Hepatocyte (in vitro differentiated cells): ENCODE measurements at regions not wholly inside any gene's neighbourhood (a gene's known extent, or its start where the extent isn't known, plus 50 kb on each side); places are given as distances from the start of the nearest gene placed in this dataset.
A peak's percentile ranks its signal among the peaks of the same experiment; 100 is the strongest.

Experiments used
- DNase-seq: peaks from one replicate; pipeline ENCODE4 v3.0.0-alpha.2; 2016; ENCODE audit warnings: low spot score
- H2AFZ ChIP-seq: fragments of 200-600 bp; sonication (generic); 2 replicates; pipeline ENCODE4 v1.6.0; 2016; ENCODE audit warnings: antibody characterized with exemption, mild to moderate bottlenecking
- H3K27ac ChIP-seq: fragments of 200-600 bp; sonication (generic); 2 replicates; pipeline ENCODE4 v1.5.1; 2016; ENCODE audit warnings: mild to moderate bottlenecking
- H3K27me3 ChIP-seq: fragments of 200-600 bp; sonication (generic); 2 replicates; pipeline ENCODE4 v1.6.1; 2016
- H3K36me3 ChIP-seq: fragments of 200-600 bp; sonication (generic); replicated peaks from 2 replicates; pipeline ENCODE4 v1.5.1; 2016; ENCODE audit warnings: low read depth; ENCODE audit not compliant: insufficient read depth
- H3K4me1 ChIP-seq: fragments of 200-600 bp; sonication (generic); 2 replicates; pipeline ENCODE4 v1.5.1; 2016; ENCODE audit warnings: mild to moderate bottlenecking, moderate library complexity; ENCODE audit not compliant: insufficient read depth
- H3K4me2 ChIP-seq: fragments of 200-600 bp; sonication (generic); 2 replicates; pipeline ENCODE4 v1.6.0; 2016
- H3K4me3 ChIP-seq: fragments of 200-600 bp; sonication (generic); 2 replicates; pipeline ENCODE4 v1.5.1; 2016; ENCODE audit warnings: mild to moderate bottlenecking
- H3K79me2 ChIP-seq: fragments of 200-600 bp; sonication (generic); 2 replicates; pipeline ENCODE4 v1.6.0; 2017; ENCODE audit warnings: mild to moderate bottlenecking
- H3K9me2 ChIP-seq: fragments of 200-600 bp; sonication (generic); replicated peaks from 2 replicates; pipeline ENCODE4 v1.6.0; 2017; ENCODE audit warnings: mild to moderate bottlenecking; ENCODE audit not compliant: insufficient read depth
- H3K9me3 ChIP-seq: fragments of 200-600 bp; sonication (generic); 2 replicates; pipeline ENCODE4 v1.5.1; 2016; ENCODE audit warnings: low read depth, mild to moderate bottlenecking
- H4K20me1 ChIP-seq: fragments of 200-600 bp; sonication (generic); 2 replicates; pipeline ENCODE4 v1.6.0; 2016; ENCODE audit warnings: mild to moderate bottlenecking; ENCODE audit not compliant: insufficient read depth, poor library complexity, severe bottlenecking
- EZH2 ChIP-seq: fragments of 200-600 bp; sonication (generic); IDR thresholded peaks from 2 replicates; pipeline ENCODE4 v1.6.1; 2016; ENCODE audit warnings: antibody characterized with exemption, mild to moderate bottlenecking, borderline replicate concordance
- EZH2phosphoT487 ChIP-seq: fragments of 200-600 bp; sonication (generic); IDR thresholded peaks from one replicate; pipeline ENCODE4 v1.6.1; 2018; ENCODE audit warnings: antibody characterized with exemption, mild to moderate bottlenecking, low read depth, moderate library complexity; ENCODE audit not compliant: unreplicated experiment, severe bottlenecking
- WGBS: methylation state at CpG from one replicate; pipeline ENCODE4 v1.1.6; 2016; ENCODE audit warnings: low lambda C conversion rate; ENCODE audit errors: missing lambda C conversion rate; 5-methylcytosine and 5-hydroxymethylcytosine counted together
- TF ChIP-seq, protein P1 (sequence below): fragments of 200-600 bp; sonication (generic); IDR thresholded peaks from 2 replicates; pipeline ENCODE4 v1.5.1; 2016; ENCODE audit warnings: antibody characterized with exemption, mild to moderate bottlenecking; ENCODE audit not compliant: poor library complexity

DNA sequence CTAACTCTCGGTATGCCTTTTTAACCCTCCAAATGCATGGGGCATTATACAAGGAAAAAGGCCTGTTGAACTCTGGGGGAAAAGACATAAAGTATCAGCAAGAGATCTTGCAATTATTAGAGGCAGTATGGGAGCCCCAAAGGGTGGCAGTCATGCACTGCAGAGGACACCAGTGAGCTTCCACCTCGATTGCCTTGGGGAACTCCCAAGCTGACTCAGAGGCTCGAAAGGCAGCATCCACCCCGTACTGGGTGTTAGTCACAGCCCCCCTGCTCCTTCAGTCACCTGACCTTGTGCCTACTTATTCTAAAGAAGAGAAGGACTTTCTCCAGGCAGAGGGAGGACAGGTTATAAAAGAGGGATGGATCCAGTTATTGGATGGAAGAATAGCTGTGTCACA is 781.4 kb upstream of the TMEM132C start:
- Histone ChIP-seq H3K9me3 (no peaks in the 10 kb centered on the region), H3K27me3 (no peaks in the 10 kb centered on the region), H3K9me2 (no peaks in the 10 kb centered on the region), H3K79me2 (no peaks in the 10 kb centered on the region), H4K20me1 (no peaks in the 10 kb centered on the region), H3K4me1 (peaks cover 15% of the 10 kb centered on the region), H2AFZ (no peak overlapping the region), H3K4me3 (no peak overlapping the region), H3K4me2 (no peak overlapping the region), H3K27ac (no peak overlapping the region), H3K36me3 (no peaks in the 10 kb centered on the region)
- peak; percentile 77 for DNase-seq
- no peak for TF ChIP-seq EZH2phosphoT487
- TF ChIP-seq, protein P1, sequence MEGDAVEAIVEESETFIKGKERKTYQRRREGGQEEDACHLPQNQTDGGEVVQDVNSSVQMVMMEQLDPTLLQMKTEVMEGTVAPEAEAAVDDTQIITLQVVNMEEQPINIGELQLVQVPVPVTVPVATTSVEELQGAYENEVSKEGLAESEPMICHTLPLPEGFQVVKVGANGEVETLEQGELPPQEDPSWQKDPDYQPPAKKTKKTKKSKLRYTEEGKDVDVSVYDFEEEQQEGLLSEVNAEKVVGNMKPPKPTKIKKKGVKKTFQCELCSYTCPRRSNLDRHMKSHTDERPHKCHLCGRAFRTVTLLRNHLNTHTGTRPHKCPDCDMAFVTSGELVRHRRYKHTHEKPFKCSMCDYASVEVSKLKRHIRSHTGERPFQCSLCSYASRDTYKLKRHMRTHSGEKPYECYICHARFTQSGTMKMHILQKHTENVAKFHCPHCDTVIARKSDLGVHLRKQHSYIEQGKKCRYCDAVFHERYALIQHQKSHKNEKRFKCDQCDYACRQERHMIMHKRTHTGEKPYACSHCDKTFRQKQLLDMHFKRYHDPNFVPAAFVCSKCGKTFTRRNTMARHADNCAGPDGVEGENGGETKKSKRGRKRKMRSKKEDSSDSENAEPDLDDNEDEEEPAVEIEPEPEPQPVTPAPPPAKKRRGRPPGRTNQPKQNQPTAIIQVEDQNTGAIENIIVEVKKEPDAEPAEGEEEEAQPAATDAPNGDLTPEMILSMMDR: peak; percentile 37
- TF ChIP-seq EZH2: no peak
- WGBS: 44% methylated on average over 4 of the region's 4 CpGs

DNA sequence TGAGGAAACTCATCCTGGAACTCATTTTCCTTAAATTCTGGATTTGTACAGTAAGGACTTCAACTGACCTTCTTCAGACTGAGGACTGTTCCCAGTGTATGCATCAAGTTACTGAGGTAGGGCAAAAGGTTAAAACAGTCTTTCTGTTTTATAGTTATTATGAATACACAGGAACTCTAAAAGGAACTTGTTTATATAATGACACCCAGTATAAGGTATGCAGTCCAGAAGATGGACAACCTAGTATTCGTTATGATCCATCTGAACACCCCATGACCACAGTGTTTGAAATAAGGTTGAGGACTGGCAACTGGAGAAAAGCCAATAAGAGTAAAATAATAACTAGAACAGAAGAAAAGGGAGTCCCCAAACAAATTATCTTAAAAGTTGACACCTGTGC is 779.9 kb upstream of the TMEM132C start:
- H3K4me3 ChIP-seq: no peak overlapping the region
- TF ChIP-seq EZH2: no peak
- TF ChIP-seq, protein P1: no peak
- TF ChIP-seq EZH2phosphoT487: no peak
- H3K27ac ChIP-seq: peak overlapping the region; percentile 98
- H3K9me3 ChIP-seq: no peaks in the 10 kb centered on the region
- H3K27me3 ChIP-seq: no peaks in the 10 kb centered on the region
- H3K4me1 ChIP-seq: peaks cover 15% of the 10 kb centered on the region
- no peaks in the 10 kb centered on the region for H3K79me2 ChIP-seq
- WGBS: 88% methylated on average over 1 of the region's 1 CpG
- no peaks in the 10 kb centered on the region for H3K9me2 ChIP-seq
- H4K20me1 ChIP-seq: no peaks in the 10 kb centered on the region
- H3K36me3 ChIP-seq: no peaks in the 10 kb centered on the region
- DNase-seq: no peak
- H2AFZ ChIP-seq: no peak overlapping the region
- H3K4me2 ChIP-seq: no peak overlapping the region

DNA sequence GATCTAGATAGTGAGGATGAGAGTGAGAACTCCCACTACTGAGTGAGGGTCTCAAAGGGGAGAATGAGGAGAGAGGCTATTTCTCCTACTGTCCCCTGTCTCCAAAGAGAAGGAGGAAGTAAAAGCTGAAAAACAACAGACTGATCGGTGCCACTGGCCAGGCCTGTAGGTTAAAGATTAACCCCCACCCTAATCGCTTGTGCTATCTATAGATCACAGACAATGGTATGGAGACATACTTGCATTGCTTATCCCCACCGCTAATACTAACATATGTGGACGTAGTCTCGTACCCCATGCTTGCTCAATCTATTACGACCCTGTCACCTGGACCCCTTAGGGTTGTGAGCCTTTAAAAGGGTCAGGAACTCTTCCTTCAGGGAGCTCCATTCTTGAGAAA is 777.9 kb upstream of the TMEM132C start:
- Histone ChIP-seq H3K79me2 (no peaks in the 10 kb centered on the region), H3K36me3 (no peaks in the 10 kb centered on the region), H3K4me3 (no peak overlapping the region), H3K27me3 (no peaks in the 10 kb centered on the region), H3K4me1 (peaks cover 15% of the 10 kb centered on the region), H3K27ac (peak overlapping the region; percentile 98), H3K4me2 (peak overlapping the region; percentile 59), H3K9me2 (no peaks in the 10 kb centered on the region), H4K20me1 (no peaks in the 10 kb centered on the region), H2AFZ (peak overlapping the region; percentile 31), H3K9me3 (no peaks in the 10 kb centered on the region)
- TF ChIP-seq EZH2phosphoT487: no peak
- peak; percentile 26 for DNase-seq
- WGBS: 38% methylated on average over 6 of the region's 6 CpGs

DNA sequence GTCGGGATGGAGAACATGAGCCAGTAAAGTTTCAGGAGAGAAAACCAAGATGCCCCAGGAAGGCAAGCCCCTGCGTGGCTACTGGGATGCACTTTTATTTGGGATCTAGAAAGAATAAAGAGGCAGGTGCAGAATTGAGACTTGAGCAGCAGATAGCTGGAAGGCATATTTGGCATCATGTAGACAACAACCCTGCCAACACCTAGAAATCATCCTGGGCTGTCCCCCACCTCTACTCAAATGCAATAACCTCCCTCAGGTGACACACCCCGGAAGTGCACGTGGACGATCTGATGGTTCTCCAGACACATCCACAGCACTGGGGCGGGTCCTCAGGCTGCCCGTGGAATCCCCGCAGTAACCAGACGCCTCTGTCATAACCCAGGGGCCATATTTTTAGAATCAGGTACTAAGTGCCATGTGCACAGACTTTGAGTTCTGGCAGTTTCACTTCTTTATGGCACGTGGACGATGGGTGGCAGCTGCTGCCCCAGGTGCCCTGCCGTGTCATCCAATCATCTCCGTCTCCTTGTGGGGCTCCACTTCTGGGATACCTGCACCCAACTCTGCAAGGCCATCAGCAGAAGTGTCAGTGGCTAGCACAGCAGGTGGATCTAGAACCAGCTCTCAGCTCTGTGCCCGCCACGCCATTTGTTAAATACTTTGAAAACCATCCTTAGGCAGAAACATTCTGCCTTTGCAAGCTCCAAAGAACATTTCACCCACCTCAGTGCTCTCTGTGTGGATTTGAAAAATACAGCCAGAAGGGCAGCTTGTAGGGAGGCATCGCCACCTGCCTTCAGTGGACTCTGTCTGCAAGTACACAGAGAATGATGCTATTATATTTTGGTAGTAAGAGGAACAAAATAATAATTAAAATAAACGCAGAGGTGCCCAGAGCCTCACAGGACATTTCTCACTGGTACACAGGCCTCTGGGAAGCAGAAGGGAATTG is 771.7 kb upstream of the TMEM132C start:
- no peaks in the 10 kb centered on the region for H3K9me2 ChIP-seq
- H4K20me1 ChIP-seq: no peaks in the 10 kb centered on the region
- H3K36me3 ChIP-seq: no peaks in the 10 kb centered on the region
- no peaks in the 10 kb centered on the region for H3K27me3 ChIP-seq
- WGBS: 89% methylated on average over 17 of the region's 17 CpGs
- no peaks in the 10 kb centered on the region for H3K79me2 ChIP-seq
- TF ChIP-seq EZH2phosphoT487 (no peak), EZH2 (no peak)
- TF ChIP-seq, protein P1: no peak
- no peak overlapping the region for H3K4me3 ChIP-seq
- H3K27ac ChIP-seq: no peak overlapping the region
- no peak overlapping the region for H2AFZ ChIP-seq
- H3K4me1 ChIP-seq: no peaks in the 10 kb centered on the region
- no peaks in the 10 kb centered on the region for H3K9me3 ChIP-seq
- no peak for DNase-seq
- H3K4me2 ChIP-seq: no peak overlapping the region
